GM12873 (cell line): ENCODE measurements at regions not wholly inside any gene's neighbourhood (a gene's known extent, or its start where the extent isn't known, plus 50 kb on each side); places are given as distances from the start of the nearest gene placed in this dataset.

ENCODE experiments used
- TF ChIP-seq, protein P1 (sequence below): IDR thresholded peaks from 2 replicates; pipeline ENCODE4 v1.5.1; 2012; ENCODE audit warnings: low read depth, mild to moderate bottlenecking, moderate library complexity, low read length, control low read depth; ENCODE audit not compliant: insufficient read depth; ENCODE audit errors: missing control alignments

DNA sequence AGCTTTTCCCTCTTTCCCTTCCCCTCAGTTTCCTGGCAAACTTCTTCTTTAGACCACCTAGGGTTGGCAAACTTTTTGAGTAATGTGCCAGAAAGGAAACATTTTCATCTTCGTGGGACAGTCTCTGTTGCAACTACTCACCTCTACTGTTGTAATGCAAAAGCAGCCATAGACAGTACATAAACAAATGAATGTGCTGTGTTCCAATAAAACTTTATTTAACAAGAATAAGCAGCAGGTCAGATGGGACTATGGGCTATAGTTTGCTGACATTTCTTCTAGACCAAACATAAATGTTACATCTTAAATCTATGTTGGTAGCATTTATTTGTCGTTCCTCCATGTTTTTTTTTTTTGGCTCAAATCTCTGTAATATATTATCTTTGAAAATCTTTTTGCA, 552.4 kb downstream of the EDEM1 start:
- TF ChIP-seq, protein P1, sequence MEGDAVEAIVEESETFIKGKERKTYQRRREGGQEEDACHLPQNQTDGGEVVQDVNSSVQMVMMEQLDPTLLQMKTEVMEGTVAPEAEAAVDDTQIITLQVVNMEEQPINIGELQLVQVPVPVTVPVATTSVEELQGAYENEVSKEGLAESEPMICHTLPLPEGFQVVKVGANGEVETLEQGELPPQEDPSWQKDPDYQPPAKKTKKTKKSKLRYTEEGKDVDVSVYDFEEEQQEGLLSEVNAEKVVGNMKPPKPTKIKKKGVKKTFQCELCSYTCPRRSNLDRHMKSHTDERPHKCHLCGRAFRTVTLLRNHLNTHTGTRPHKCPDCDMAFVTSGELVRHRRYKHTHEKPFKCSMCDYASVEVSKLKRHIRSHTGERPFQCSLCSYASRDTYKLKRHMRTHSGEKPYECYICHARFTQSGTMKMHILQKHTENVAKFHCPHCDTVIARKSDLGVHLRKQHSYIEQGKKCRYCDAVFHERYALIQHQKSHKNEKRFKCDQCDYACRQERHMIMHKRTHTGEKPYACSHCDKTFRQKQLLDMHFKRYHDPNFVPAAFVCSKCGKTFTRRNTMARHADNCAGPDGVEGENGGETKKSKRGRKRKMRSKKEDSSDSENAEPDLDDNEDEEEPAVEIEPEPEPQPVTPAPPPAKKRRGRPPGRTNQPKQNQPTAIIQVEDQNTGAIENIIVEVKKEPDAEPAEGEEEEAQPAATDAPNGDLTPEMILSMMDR, result no peak

DNA sequence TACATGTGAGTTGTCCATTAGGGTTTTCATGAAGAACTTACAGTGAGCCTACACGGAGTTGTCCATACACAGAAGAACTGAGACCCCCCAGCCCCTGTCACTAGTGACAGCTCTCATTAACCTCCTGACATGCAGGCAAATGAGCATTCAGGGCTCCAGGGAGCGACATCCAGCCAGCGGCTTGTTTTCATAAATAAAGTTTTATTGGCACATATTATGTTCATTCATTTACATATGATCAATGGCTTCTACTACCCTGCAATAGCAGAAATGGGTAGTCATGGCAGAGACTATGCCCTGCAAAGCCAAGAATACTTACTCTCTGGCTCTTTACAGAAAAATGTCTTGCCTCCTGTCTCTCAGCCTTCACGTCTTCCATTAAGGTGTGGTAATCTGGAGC, 553.5 kb downstream of the EDEM1 start:
- TF ChIP-seq, protein P1, result no peak

DNA sequence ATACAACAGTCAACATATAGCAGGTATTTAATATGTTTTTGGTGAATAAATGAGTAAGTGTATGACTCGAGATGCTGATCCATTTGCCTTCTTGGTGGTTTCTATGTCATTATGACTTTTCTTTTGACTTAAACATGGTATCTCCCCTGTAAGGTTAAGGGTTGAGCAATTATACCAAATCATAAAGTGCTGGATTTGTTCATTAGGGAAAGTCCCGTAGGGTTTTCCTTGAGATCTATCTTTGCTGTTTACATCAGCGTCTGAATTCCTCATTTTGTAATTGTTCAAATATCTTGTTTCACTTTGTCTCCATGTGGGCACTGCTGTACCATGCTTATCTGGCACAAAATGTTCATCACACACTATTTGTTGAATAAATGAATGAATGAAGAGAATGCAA, 562.6 kb downstream of the EDEM1 start:
- TF ChIP-seq, protein P1, result no peak

DNA sequence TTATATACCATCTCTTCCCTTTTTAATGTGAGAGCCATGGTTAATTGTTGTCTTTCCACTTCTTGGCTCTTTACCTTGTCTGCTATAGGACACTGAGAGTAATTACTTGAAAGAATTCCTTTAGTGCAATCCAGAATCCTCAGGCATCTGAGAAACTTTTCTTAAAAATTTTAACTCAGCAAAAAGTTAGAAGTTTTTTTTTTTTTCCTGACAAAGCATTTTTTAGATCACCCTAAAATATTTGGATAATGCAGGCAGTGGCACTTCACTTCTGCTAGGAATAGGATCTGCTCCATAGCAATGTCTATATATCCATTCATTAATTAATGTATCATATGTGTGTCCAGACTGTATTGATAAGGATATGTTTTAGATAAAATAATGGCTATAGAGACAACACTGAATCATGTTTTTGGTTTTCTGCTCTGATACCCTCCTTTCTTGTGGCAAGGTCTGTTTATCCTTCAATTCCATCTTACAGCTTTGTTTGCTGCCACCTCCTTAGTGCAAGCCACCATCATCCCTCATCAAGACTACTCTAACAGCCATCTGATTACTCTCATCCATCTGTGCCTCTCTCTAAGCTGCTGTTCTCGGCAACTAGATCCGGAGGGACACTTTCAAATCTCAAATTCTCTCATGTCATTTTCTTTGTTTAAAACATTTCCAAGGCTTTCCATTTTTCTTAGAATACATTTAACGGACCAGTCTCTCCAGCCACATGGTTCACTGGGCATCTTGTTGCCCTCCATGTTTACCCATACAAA, 563.5 kb downstream of the EDEM1 start:
- TF ChIP-seq, protein P1, result no peak

DNA sequence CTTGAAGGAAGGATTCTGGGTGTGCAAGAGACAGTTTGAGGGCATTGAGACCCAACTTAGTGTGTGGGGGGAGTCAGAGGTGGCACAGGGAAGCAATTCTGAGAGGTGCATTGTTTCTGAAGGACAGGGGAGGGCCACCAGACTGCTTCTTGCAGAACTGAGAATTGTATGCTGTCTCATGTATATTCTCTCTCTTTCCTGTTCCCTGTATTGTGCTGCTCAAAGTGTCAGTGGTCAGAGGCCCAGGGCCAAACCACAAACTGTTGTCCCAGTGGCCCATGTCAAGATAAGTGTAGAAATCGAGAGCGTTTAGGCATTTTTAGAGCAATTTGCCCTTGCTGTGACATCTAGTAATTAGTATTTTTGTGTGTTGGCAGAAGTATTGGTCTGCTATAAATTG, 567.1 kb downstream of the EDEM1 start:
- TF ChIP-seq, protein P1, result no peak

DNA sequence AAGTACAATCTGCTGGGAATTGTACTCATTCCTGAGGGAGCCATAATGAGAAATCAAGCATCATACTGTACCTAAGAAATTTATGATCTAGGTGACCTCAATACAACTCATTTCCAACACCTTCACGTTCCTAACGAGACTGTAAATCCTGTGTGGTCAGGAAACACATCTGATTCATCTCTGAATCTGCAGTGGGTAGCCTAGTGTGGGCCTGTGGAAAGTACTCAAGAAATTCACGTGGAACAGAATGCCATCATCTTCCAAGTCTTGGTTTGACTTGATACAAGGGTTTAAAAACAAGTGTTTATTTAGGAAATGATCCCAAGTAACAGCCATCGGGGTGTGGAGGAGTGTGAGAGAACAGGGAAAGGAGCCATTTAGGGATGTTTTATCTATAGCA, 568.9 kb downstream of the EDEM1 start:
- TF ChIP-seq, protein P1, result no peak

DNA sequence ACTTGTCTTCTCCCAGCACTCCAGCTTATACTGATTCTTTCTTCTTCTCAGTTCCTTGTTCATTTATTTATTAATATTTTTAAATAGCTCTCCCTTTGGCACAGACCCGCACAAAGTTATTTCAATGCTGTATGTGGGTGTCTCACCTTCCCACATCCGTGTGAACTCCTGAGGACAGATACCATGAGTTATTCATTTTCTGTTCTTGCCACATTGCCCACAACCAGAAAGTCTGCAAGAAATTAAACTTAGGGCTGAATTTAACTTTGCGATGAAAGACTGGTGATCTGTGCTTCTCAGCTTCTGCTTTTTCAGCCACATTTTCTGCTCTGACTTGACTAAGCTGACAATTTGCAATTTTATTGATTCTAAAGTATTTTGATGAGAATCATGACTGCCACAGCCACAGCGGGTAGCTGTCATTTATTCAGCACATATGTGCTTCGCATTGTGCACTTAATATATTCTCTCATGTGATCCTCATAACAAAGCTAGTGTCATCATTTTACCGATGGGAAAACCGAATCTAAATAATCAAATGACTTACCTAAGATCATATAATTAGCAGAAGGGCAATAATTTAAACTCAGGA, 569.8 kb downstream of the EDEM1 start:
- TF ChIP-seq, protein P1, result no peak
